IPS-15b (cell line): ENCODE measurements at regions not wholly inside any gene's neighbourhood (a gene's known extent, or its start where the extent isn't known, plus 50 kb on each side); places are given as distances from the start of the nearest gene placed in this dataset.

Experiments
- H3K27me3 ChIP-seq: one replicate; pipeline ENCODE4 v1.6.1; 2013; ENCODE audit warnings: low read length; ENCODE audit not compliant: control insufficient read depth, insufficient read depth
- H3K36me3 ChIP-seq: one replicate; pipeline ENCODE4 v1.6.1; 2013; ENCODE audit warnings: low read length; ENCODE audit not compliant: control insufficient read depth, insufficient read depth
- H3K4me1 ChIP-seq: one replicate; pipeline ENCODE4 v1.6.1; 2013; ENCODE audit warnings: mild to moderate bottlenecking, low read length; ENCODE audit not compliant: control insufficient read depth, insufficient read depth
- H3K4me3 ChIP-seq: one replicate; pipeline ENCODE4 v1.5.1; 2013; ENCODE audit warnings: low read depth, low read length
- H3K9ac ChIP-seq: one replicate; pipeline ENCODE4 v1.6.1; 2013; ENCODE audit warnings: low read depth, mild to moderate bottlenecking, low read length
- H3K9me3 ChIP-seq: one replicate; pipeline ENCODE4 v1.6.1; 2013; ENCODE audit warnings: mild to moderate bottlenecking, low read length; ENCODE audit not compliant: control insufficient read depth, insufficient read depth

DNA sequence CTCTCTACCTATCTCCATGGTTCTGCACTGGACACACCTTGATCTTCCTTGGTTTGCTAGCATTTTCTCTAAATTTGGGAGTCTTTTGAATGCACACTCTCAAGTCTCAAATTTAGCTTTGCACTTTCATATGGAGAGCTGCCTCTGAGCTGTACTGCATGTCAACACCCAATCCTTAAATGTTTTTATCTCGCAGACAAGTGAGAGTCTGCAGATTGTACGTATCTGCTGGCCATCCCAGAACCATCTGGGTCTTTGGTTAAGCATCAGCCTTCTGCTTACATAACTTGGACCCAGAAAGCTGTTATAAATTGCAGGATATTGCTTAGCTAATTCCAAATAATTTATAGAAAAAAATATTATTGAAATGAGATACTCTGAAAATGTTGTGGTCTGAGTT is 111.4 kb upstream of the GRAMD2B start:
- Histone ChIP-seq H3K9ac (no peak overlapping the region), H3K4me1 (peaks cover 4% of the 10 kb centered on the region), H3K36me3 (no peaks in the 10 kb centered on the region), H3K27me3 (peaks cover 7% of the 10 kb centered on the region), H3K4me3 (no peak overlapping the region), H3K9me3 (no peaks in the 10 kb centered on the region)

DNA sequence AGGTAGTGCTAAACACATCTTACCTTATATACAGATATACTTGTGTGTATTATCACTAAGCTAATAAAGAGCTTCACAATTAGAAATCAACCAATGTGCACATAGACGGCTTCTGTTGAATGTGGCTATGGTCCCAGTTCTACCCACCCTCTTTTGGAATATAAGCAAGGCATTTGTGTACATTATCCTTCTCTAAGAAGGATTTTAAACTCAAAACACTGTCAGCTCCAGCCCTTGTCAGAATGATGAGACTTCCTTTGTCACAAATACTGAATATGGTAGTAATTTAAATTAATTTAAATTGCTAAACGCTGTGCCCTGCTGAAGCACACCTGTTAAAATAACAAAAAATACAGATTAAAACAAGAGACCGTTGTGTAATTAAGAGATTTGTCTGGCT is 107.9 kb upstream of the GRAMD2B start:
- H3K9me3 ChIP-seq = no peaks in the 10 kb centered on the region

DNA sequence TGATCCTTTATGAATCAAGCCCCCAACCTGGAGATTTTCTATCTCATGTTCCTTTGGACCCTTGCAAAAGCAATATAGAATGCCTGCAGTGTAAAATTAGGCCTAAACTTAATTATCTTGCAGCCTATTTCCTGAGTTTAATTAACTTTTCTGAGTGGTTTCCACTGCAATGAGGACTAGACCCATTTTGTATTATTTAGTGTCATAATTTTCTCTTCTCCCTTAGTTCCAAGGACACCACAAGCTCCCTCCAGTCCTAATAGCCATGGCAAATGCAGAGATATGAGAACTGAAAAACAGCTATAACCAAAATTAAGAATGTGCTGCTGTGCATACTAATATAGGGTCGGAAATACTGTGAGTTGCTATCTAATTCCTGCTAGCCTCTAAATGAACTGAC is 90.9 kb upstream of the GRAMD2B start:
- no peaks in the 10 kb centered on the region for H3K9me3 ChIP-seq
- H3K4me3 ChIP-seq = no peak overlapping the region
- no peak overlapping the region for H3K9ac ChIP-seq
- no peaks in the 10 kb centered on the region for H3K4me1 ChIP-seq
- H3K27me3 ChIP-seq = no peaks in the 10 kb centered on the region
- H3K36me3 ChIP-seq = no peaks in the 10 kb centered on the region

More for the DNA sequence above, 107.9 kb upstream of the GRAMD2B start:
- Histone ChIP-seq H3K27me3 (no peaks in the 10 kb centered on the region), H3K9ac (no peak overlapping the region), H3K4me3 (no peak overlapping the region), H3K36me3 (no peaks in the 10 kb centered on the region), H3K4me1 (no peaks in the 10 kb centered on the region)

GRCh38 chr5:126334760-126335159 is 88.4 kb upstream of the GRAMD2B start:
- Histone ChIP-seq H3K9ac (no peak overlapping the region), H3K27me3 (no peaks in the 10 kb centered on the region), H3K9me3 (no peaks in the 10 kb centered on the region), H3K4me1 (no peaks in the 10 kb centered on the region), H3K4me3 (no peak overlapping the region), H3K36me3 (no peaks in the 10 kb centered on the region)

- no peaks in the 10 kb centered on the region for H3K4me1 ChIP-seq
- no peaks in the 10 kb centered on the region for H3K36me3 ChIP-seq
- H3K27me3 ChIP-seq = no peaks in the 10 kb centered on the region
- H3K9ac ChIP-seq = no peak overlapping the region
- H3K4me3 ChIP-seq = no peak overlapping the region
- H3K9me3 ChIP-seq = no peaks in the 10 kb centered on the region
These were observed 87.3 kb upstream of the GRAMD2B start for GRCh38 chr5:126335886-126336285.

GRCh38 chr5:126338635-126339034 is 84.6 kb upstream of the GRAMD2B start:
- no peaks in the 10 kb centered on the region for H3K9me3 ChIP-seq
- no peaks in the 10 kb centered on the region for H3K27me3 ChIP-seq
- no peak overlapping the region for H3K4me3 ChIP-seq
- no peaks in the 10 kb centered on the region for H3K4me1 ChIP-seq
- no peaks in the 10 kb centered on the region for H3K36me3 ChIP-seq
- H3K9ac ChIP-seq = no peak overlapping the region

GRCh38 chr5:126339215-126339805 is 83.9 kb upstream of the GRAMD2B start:
- H3K9ac ChIP-seq = no peak overlapping the region
- H3K4me1 ChIP-seq = no peaks in the 10 kb centered on the region
- H3K36me3 ChIP-seq = no peaks in the 10 kb centered on the region
- H3K27me3 ChIP-seq = no peaks in the 10 kb centered on the region
- H3K9me3 ChIP-seq = no peaks in the 10 kb centered on the region
- H3K4me3 ChIP-seq = no peak overlapping the region

DNA sequence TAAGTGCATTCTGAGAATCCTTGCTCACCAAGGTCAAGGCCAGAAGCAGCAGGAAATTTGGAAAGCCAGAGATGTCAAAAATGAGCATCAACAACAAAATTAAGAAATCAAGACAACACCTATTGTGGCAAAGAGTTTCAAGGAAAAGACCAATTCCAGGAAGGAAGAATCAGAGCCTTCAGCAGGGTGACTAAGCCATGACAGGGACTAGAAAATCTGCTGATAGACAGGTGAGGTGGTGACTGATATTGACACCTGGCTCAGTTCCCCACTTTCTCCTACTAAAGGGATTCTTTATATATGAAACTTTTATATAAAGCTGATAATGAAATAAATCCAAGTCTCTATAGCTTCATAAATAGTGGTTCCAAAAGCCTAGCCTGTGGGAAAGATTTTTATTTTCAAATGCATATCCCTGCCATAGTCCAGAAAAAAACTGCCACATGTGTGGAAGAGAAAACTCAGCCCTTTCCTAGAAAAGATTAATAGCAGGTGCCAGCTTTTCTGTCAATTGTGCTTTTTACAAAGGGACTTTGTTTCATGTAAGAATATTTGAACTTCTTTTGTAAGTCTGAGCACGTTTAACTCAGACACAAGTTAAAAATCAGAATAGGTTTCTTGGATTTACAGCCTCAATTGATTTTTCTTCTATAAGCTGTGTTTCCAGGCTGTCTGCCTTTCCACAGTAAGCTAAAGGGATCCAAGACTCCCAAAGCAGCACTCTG is 81.1 kb upstream of the GRAMD2B start:
- H3K9me3 ChIP-seq = no peaks in the 10 kb centered on the region

GRCh38 chr5:126348855-126349635 is 74.2 kb upstream of the GRAMD2B start:
- no peaks in the 10 kb centered on the region for H3K27me3 ChIP-seq
- H3K4me1 ChIP-seq = peaks cover 14% of the 10 kb centered on the region
- H3K9me3 ChIP-seq = no peaks in the 10 kb centered on the region
- no peaks in the 10 kb centered on the region for H3K36me3 ChIP-seq
- no peak overlapping the region for H3K4me3 ChIP-seq
- no peak overlapping the region for H3K9ac ChIP-seq

More for the DNA sequence above, 81.1 kb upstream of the GRAMD2B start:
- H3K36me3 ChIP-seq = no peaks in the 10 kb centered on the region
- H3K4me1 ChIP-seq = no peaks in the 10 kb centered on the region
- H3K27me3 ChIP-seq = no peaks in the 10 kb centered on the region
- H3K9ac ChIP-seq = no peak overlapping the region
- H3K4me3 ChIP-seq = no peak overlapping the region

DNA sequence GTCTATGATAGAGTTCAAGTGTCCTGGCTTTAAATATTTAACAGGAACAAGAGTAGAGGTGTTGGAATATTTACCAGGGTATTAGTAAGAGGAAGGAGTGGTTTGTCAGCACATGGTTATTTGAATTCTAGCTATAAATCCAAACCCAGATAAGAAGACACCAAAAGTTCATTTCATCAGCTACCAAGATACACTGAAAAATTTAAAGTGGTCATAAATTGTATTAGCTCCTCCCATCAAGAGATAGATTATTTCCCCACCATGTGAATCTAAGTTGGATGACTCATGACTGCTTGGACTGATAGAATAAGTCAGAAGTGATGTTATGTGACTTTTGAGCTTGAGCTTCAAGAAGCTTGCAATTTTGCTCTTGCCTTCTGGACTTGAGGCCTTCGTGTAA is 72.1 kb upstream of the GRAMD2B start:
- peaks cover 14% of the 10 kb centered on the region for H3K4me1 ChIP-seq
- no peak overlapping the region for H3K9ac ChIP-seq

DNA sequence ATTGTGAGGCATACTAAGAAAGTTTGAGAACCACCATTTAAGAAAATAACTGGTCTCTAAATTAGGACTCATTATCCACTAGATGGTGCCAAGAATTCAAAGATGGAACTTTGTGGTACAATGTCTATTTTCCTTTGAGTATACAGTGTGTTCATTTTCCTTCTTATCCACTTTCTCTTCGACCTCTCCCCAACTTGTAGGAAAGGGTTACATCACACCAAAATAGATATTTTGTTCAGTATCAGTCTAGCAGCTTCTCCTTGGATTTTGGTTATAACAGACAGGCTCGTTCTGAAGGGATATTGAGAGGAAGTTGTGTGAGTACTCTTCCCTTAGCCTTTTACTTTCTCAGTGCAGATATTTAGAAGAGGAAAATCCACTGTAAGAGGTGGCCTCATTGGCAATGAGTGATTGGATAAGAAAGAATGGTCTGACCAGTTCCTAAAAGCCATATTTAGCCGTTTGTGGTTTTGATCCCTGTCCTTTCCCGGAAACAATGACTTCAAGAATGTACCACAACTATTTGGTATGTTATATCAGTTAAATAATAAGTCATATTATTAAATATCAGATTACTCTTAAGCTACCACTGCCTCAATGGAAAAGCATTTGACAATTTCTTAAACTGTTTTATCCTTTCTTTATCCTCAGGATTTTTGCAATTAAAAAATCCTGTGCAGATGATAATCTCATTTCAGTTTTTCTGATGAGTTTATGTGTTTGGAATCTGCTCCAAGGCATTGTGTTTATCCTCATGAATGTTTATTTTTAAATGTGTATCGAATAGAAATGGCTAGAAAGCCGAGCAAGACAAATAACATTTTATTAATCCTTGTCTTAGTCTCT is 69.0 kb upstream of the GRAMD2B start:
- Histone ChIP-seq H3K4me1 (peaks cover 11% of the 10 kb centered on the region), H3K27me3 (no peaks in the 10 kb centered on the region), H3K9me3 (no peaks in the 10 kb centered on the region), H3K36me3 (no peaks in the 10 kb centered on the region), H3K9ac (no peak overlapping the region), H3K4me3 (no peak overlapping the region)

More for the DNA sequence above, 72.1 kb upstream of the GRAMD2B start:
- Histone ChIP-seq H3K27me3 (no peaks in the 10 kb centered on the region), H3K9me3 (no peaks in the 10 kb centered on the region), H3K4me3 (no peak overlapping the region), H3K36me3 (no peaks in the 10 kb centered on the region)
